Bronchial epithelial cell (primary cell): ENCODE measurements at regions not wholly inside any gene's neighbourhood (a gene's known extent, or its start where the extent isn't known, plus 50 kb on each side); places are given as distances from the start of the nearest gene placed in this dataset.
A peak's percentile ranks its signal among the peaks of the same experiment; 100 is the strongest.

Experiments used
- DNase-seq: peaks from one replicate; pipeline ENCODE4 v3.0.0-alpha.2; 2010; ENCODE audit warnings: low read depth
- FAIRE-seq: peaks from 2 replicates; lab custom pipeline; 2011; peaks lifted over from hg19 to GRCh38; lab: Jason Lieb, UNC
- H3K27me3 ChIP-seq: 2 replicates; pipeline ENCODE4 v1.5.1; 2011; ENCODE audit warnings: low read length; ENCODE audit not compliant: control insufficient read depth, insufficient read depth
- H3K36me3 ChIP-seq: 2 replicates; pipeline ENCODE4 v1.5.1; 2011; ENCODE audit warnings: low read length; ENCODE audit not compliant: control insufficient read depth, insufficient read depth
- H3K4me3 ChIP-seq: 2 replicates; pipeline ENCODE4 v1.5.1; 2011; ENCODE audit warnings: mild to moderate bottlenecking, low read depth, low read length, control low read depth
- CTCF ChIP-seq: IDR thresholded peaks from 2 replicates; pipeline ENCODE4 v1.5.1; 2011; ENCODE audit warnings: mild to moderate bottlenecking, moderate library complexity, low read length, control low read depth, inconsistent platforms; ENCODE audit not compliant: insufficient read depth, severe bottlenecking

DNA sequence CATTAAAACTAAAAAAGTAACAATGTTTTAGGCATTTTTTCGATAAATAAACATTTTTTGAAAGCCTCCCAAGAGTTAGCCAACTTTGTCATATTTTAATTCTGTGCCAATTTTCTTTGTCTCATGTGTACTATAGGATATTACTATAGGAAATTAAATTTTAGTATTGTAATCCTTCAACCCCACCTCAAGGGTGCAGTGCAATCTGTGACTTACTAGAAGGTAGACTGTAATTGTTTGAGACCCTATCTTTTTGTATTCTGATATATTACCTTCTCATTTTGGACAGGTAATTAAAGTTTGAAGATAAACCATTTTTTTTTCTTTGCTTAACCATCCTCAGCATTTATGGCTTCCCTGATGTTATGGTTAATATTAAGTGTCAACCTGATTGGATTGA lies 457.8 kb downstream of the PCDH20 start:
- H3K27me3 ChIP-seq, result no peaks in the 10 kb centered on the region
- no peaks in the 10 kb centered on the region for H3K36me3 ChIP-seq
- TF ChIP-seq CTCF, result no peak
- FAIRE-seq, result no peak
- DNase-seq, result no peak
- no peak overlapping the region for H3K4me3 ChIP-seq

- FAIRE-seq, result no peak
- no peak for TF ChIP-seq CTCF
- Histone ChIP-seq H3K27me3 (no peaks in the 10 kb centered on the region), H3K36me3 (no peaks in the 10 kb centered on the region), H3K4me3 (no peak overlapping the region)
- DNase-seq, result no peak
Measured at GRCh38 chr13:60945396-60945795, 470.3 kb downstream of the PCDH20 start.

- FAIRE-seq, result no peak
Measured at GRCh38 chr13:60944863-60945262, 470.8 kb downstream of the PCDH20 start.

DNA sequence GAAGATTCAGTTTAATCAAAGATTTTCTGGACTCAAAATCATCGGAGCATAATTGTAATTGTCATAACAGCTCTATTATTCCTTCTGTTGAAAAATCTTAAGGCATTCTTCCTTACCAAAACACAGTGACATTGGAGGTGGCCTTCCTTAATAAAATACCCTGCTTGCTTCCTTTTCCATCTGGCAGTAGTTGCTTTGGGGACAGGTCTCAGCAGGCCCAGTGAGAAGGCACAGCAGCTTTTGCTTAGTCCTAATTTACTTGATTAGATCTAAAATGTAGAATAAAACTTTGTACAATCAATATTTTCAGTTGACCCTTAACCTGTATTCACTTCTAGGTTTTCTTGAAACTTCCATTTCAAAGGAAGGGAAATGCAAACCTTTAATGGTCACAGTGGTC lies 471.6 kb downstream of the PCDH20 start:
- TF ChIP-seq CTCF, result no peak
- FAIRE-seq, result no peak
- H3K36me3 ChIP-seq, result no peaks in the 10 kb centered on the region
- no peaks in the 10 kb centered on the region for H3K27me3 ChIP-seq
- no peak overlapping the region for H3K4me3 ChIP-seq
- peak; percentile 61 for DNase-seq

More at GRCh38 chr13:60944863-60945262, 470.8 kb downstream of the PCDH20 start:
- TF ChIP-seq CTCF, result no peak
- Histone ChIP-seq H3K4me3 (no peak overlapping the region), H3K36me3 (no peaks in the 10 kb centered on the region), H3K27me3 (no peaks in the 10 kb centered on the region)
- DNase-seq, result peak; percentile 81

GRCh38 chr13:60936281-60936680 lies 479.4 kb downstream of the PCDH20 start:
- Histone ChIP-seq H3K27me3 (no peaks in the 10 kb centered on the region), H3K4me3 (no peak overlapping the region), H3K36me3 (no peaks in the 10 kb centered on the region)
- DNase-seq, result no peak
- no peak for TF ChIP-seq CTCF
- FAIRE-seq, result no peak

GRCh38 chr13:60933638-60934037 lies 482.0 kb downstream of the PCDH20 start:
- no peak for FAIRE-seq
- Histone ChIP-seq H3K27me3 (no peaks in the 10 kb centered on the region), H3K4me3 (no peak overlapping the region), H3K36me3 (no peaks in the 10 kb centered on the region)
- DNase-seq, result peak; percentile 75
- no peak for TF ChIP-seq CTCF
